Raji (cell line): ENCODE measurements at regions not wholly inside any gene's neighbourhood (a gene's known extent, or its start where the extent isn't known, plus 50 kb on each side); places are given as distances from the start of the nearest gene placed in this dataset.

ENCODE experiments used
- POLR2A ChIP-seq: IDR thresholded peaks from 2 replicates; pipeline ENCODE4 v1.6.1; 2011; ENCODE audit warnings: low read depth, low read length, control low read depth; ENCODE audit not compliant: insufficient read depth

GRCh38 chr7:91644256-91644655 is 236.2 kb downstream of the MTERF1 start:
- TF ChIP-seq POLR2A, result no peak

DNA sequence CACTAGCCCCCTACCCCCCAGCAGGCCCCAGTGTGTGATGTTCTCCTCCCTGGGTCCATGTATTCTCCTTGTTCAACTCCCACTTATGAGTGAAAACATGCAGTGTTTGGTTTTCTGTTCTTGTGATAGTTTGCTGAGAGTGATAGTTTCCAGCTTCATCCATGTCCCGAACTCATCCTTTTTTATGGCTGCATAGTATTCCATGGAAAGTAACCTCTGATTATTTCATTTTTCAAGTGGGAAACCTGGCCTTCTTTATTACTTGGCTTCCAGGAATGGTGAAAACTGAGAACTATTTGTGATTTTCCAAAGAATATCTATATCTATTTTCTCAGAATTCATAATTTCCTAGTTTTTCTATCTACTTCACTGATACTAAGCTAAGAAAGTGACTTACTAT is 235.0 kb downstream of the MTERF1 start:
- TF ChIP-seq POLR2A, result no peak

GRCh38 chr7:91651986-91652385 is 228.5 kb downstream of the MTERF1 start:
- no peak for TF ChIP-seq POLR2A

DNA sequence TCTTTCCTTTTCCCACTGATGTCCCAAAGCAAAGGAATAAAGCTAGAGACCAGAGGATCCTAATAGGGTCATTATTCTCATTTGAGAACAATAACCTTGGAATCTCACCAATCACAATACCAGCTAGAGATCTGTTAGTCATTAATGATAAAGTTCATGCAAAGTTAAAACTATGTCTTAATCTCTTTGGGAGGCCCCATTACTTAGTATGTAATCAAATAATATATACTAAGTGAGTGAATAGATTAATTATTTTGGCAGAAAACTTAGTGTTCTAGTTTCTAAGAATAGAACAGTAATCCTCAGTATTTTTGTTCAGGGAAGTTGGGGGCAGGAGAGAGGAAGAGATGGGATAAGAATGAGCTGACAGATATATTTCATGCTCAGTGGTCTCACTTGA is 227.2 kb downstream of the MTERF1 start:
- TF ChIP-seq POLR2A, result no peak

DNA sequence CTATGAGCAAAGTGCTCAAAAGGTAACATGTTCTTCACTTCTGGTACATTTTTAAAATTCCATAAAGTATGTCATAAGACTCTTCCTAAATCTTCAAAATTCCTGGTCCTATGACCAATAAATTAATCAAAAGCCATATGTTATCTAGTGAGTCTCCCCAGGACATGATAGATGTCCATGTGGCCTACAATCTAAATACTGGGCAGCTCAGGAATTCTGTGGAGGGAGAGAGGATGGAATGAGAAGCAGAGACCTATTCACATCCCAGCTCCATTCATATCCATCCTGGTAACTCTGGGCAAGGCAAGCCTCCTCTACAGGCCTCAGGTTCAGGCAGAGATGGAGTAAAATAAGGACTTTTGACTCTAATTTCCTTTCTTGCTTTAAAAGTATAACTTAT is 224.8 kb downstream of the MTERF1 start:
- TF ChIP-seq POLR2A, result no peak

DNA sequence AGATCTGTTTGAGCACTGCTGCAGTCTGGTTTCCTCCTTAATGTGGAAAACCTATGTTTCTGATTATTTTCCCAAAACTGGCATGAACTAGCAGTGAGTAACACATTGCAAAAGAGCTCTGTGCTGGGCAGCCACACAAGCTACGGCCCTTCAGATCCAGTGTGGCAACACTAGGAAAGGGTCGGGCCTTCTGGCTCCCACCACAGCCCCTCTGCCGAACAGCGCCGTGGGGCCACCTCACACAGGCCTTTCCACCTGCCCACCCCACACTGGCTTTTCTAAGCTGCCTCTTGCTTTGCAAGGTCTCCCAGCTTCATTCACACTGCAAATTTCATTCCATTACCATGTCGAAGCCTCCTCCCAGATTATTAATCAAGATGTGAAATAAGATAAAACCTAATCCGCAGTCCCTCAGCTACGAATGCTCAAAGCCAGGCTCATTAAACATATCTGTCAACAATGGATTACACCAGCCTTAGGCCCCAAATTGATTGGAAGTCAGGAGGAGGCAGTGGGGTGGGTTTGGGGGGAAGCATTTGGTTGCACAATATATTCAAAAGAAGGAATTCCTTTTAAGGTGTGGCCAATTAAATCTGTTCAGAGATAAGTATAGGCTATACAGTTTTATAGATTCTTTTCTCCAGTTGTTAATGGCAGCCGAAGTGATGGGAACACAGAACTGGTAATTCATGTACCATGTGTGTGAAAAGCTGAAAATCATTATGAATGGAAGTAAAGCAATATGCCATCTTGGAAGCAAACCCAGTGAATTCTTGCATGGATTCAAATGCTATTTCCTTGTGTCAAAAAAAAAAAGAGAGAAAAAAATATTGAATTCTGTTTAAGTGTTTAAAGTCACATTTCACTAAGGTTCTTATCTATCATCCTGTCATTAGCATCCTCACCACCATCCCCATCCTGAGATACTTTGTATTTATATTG is 223.7 kb downstream of the MTERF1 start:
- no peak for TF ChIP-seq POLR2A

GRCh38 chr7:91657483-91658071 is 222.9 kb downstream of the MTERF1 start:
- TF ChIP-seq POLR2A, result no peak

- TF ChIP-seq POLR2A, result no peak
Measured at GRCh38 chr7:91659096-91659495, 221.4 kb downstream of the MTERF1 start.

GRCh38 chr7:91660734-91661356 is 219.7 kb downstream of the MTERF1 start:
- no peak for TF ChIP-seq POLR2A

- TF ChIP-seq POLR2A, result no peak
Measured at GRCh38 chr7:91661727-91662126, 218.8 kb downstream of the MTERF1 start.

DNA sequence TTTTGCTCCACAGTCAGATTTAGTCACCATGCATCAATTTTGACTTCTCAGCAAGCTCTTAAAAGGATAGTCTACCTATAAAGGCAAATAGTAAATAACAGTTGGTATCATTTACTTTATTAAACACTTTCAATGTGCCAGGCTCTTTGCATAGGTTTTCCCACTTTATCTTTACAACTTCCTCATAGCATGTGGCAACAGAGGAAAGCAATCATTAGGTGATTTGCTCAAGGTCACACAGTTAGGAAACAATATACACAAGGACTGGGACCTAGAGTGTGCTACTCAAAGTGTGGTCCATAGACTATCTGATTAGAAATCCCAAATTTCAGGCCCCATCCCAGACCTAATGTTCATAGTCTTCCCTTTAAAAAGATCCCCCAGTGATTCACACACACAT is 212.3 kb downstream of the MTERF1 start:
- no peak for TF ChIP-seq POLR2A

- no peak for TF ChIP-seq POLR2A
Measured at GRCh38 chr7:91671245-91671644, 209.3 kb downstream of the MTERF1 start.

- no peak for TF ChIP-seq POLR2A
Measured at GRCh38 chr7:91674470-91674869, 206.0 kb downstream of the MTERF1 start.

DNA sequence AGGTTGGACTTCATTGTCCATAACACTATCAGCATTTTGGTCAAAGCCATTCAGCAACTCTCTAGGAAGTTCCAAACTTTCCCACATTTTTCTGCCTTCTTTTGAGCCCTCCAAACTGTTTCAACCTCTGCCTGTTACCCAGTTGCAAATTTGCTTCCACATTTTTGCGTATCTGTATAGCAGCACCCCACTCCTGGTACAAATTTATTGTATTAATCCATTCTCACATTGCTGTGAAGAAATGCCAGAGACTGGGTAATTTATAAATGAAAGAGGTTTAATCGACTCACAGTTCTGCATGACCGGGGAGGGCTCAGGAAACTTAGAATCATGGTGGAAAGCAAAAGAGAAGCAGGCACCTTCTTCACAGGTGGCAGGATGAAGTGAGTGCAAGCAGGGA is 198.8 kb downstream of the MTERF1 start:
- no peak for TF ChIP-seq POLR2A

GRCh38 chr7:91683823-91684222 is 196.7 kb downstream of the MTERF1 start:
- no peak for TF ChIP-seq POLR2A

GRCh38 chr7:91685544-91685943 is 195.0 kb downstream of the MTERF1 start:
- no peak for TF ChIP-seq POLR2A
